Spleen (tissue), 7 donors: ENCODE measurements at regions not wholly inside any gene's neighbourhood (a gene's known extent, or its start where the extent isn't known, plus 50 kb on each side); places are given as distances from the start of the nearest gene placed in this dataset.

Experiments used
- POLR2A ChIP-seq, 3 donors: fragments of 450-650 bp; IDR thresholded peaks; one replicate each; pipeline ENCODE4 v1.5.1; 2017; ENCODE audit warnings: antibody characterized with exemption in 3 of 3, mild to moderate bottlenecking in 1 of 3
- TF ChIP-seq, protein P1 (sequence below), 11 experiments: fragments of 200-600 bp in 7 of 11; fragments of 450-650 bp in 4 of 11; sonication (generic) in 4 of 11; IDR thresholded peaks in 8 of 11; conservative IDR thresholded peaks in 3 of 11; 1 replicate in 7 of 11; 2 replicates in 4 of 11; pipeline versions ENCODE4 v1.4.0 to v1.8.0; 2016 to 2021; ENCODE audit warnings: antibody characterized with exemption in 11 of 11, inconsistent platforms in 4 of 11, mild to moderate bottlenecking in 1 of 11
- donor health status: DM: no; HTN: no; CAD: no; lungs with moderate emphysema.
- donor health status: DM: no; HTN: no; CAD: no.
- donor health status: DM: no; HTN: no; CAD: no.

DNA sequence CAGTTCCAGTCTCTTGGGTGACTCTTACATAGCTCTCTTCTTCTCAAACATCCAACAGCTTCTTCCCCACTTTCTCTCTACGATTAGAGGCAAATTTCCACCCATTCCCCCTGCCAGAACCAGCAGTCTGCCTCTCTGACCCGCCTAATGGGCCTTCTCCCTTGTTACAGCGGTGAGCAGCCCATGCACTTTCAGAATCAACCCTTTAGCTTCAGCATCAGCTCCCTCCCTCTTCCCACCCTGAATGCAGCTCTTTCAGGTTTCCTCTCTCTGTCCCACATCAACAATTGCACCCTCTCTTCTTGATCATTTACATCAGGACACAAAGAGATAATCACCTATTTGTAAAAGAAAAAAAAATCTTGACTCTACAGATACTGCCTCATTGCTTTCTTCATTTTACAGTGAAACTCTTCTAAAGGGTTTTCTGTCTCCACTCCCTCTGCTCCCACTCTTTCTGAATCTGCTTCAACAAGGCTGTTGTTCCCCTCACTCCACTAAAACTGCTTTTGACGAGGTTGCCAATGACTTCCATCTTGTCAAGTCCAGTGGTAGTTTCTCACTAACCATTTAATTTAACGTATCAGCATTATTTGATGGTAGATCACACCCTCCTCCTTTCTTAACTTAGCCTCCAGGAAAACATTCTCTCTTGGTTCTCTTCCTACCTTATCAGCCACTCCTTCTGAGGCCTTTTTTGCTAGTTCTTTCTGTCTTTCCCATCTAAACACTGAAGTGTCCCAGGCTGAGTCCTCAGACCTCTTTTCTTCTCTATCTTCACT lies 106.6 kb downstream of the NPY start:
- no peak for TF ChIP-seq POLR2A (IDR thresholded peaks at IDR 0.05)
- TF ChIP-seq, protein P1, sequence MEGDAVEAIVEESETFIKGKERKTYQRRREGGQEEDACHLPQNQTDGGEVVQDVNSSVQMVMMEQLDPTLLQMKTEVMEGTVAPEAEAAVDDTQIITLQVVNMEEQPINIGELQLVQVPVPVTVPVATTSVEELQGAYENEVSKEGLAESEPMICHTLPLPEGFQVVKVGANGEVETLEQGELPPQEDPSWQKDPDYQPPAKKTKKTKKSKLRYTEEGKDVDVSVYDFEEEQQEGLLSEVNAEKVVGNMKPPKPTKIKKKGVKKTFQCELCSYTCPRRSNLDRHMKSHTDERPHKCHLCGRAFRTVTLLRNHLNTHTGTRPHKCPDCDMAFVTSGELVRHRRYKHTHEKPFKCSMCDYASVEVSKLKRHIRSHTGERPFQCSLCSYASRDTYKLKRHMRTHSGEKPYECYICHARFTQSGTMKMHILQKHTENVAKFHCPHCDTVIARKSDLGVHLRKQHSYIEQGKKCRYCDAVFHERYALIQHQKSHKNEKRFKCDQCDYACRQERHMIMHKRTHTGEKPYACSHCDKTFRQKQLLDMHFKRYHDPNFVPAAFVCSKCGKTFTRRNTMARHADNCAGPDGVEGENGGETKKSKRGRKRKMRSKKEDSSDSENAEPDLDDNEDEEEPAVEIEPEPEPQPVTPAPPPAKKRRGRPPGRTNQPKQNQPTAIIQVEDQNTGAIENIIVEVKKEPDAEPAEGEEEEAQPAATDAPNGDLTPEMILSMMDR (IDR thresholded peaks at IDR 0.05 in 8 of 11, conservative IDR thresholded peaks at IDR 0.05 in 3 of 11), result no peak
